B cell (primary cell): ENCODE measurements at regions not wholly inside any gene's neighbourhood (a gene's known extent, or its start where the extent isn't known, plus 50 kb on each side); places are given as distances from the start of the nearest gene placed in this dataset.

Experiments used
- ATAC-seq: fragments of 200-7000 bp; cut with Tn5 transposase; one replicate; pipeline ENCODE4 v1.10.0; 2021; ENCODE audit warnings: low read depth, mild to moderate bottlenecking, moderate number of reproducible peaks, moderate library complexity
- CTCF ChIA-PET: fragments of 350-600 bp; sonication (Branson Sonifier 250); formaldehyde crosslinking; loops from one replicate; lab custom pipeline; 2021; ENCODE audit warnings: antibody characterized with exemption, inconsistent platforms; lab: Charles Lee
- POLR2A ChIA-PET: fragments of 350-600 bp; sonication (Branson Sonifier 250); formaldehyde crosslinking; loops from one replicate; lab custom pipeline; 2021; ENCODE audit warnings: antibody characterized with exemption; lab: Charles Lee
- DNase-seq: peaks from one replicate; pipeline ENCODE4 v3.0.0; 2013
- H2AFZ ChIP-seq: 2 replicates; pipeline ENCODE4 v1.6.1; 2012; ENCODE audit warnings: mild to moderate bottlenecking, low read depth, low read length; ENCODE audit not compliant: insufficient read depth, poor library complexity, severe bottlenecking
- H3K27ac ChIP-seq, 2 donors: 1 replicate in 1 of 2; 2 replicates in 1 of 2; pipeline ENCODE4 v1.5.1; 2012 to 2013; ENCODE audit warnings: low read length in 2 of 2, mild to moderate bottlenecking in 2 of 2, moderate library complexity in 1 of 2
- H3K27me3 ChIP-seq, 4 experiments: fragments of 200-600 bp in 1 of 4; sonication (generic) in 1 of 4; replicated peaks in 1 of 4; 1 replicate in 2 of 4; 2 replicates in 2 of 4; pipeline versions ENCODE4 v1.6.1 to v1.7.0; 2013 to 2016; ENCODE audit warnings: low read length in 3 of 4, mild to moderate bottlenecking in 2 of 4, mixed read lengths in 1 of 4, moderate library complexity in 1 of 4; ENCODE audit not compliant: insufficient read depth in 4 of 4, control insufficient read depth in 3 of 4; ENCODE audit errors: control extremely low read depth in 1 of 4
- H3K36me3 ChIP-seq, 2 experiments: replicated peaks in 1 of 2; 1 replicate in 1 of 2; 2 replicates in 1 of 2; pipeline versions ENCODE4 v1.6.1 to v1.7.1; 2013; ENCODE audit warnings: low read length in 1 of 2; ENCODE audit not compliant: insufficient read depth in 2 of 2, control insufficient read depth in 1 of 2; ENCODE audit errors: control extremely low read depth in 1 of 2, extremely low read depth in 1 of 2
- H3K4me1 ChIP-seq, 2 donors: fragments of 200-600 bp in 1 of 2; sonication (generic) in 1 of 2; 1 replicate in 1 of 2; 2 replicates in 1 of 2; pipeline versions ENCODE4 v1.5.1 to v1.6.1; 2013 to 2017; ENCODE audit warnings: low read length in 2 of 2; ENCODE audit not compliant: control insufficient read depth in 2 of 2, insufficient read depth in 2 of 2
- H3K4me2 ChIP-seq: replicated peaks from 2 replicates; pipeline ENCODE3; 2012; ENCODE audit warnings: mild to moderate bottlenecking, low read depth, low read length; ENCODE audit not compliant: poor library complexity, severe bottlenecking
- H3K4me3 ChIP-seq, 5 experiments: fragments of 200-600 bp in 1 of 5; sonication (generic) in 1 of 5; 1 replicate in 3 of 5; 2 replicates in 2 of 5; pipeline versions ENCODE4 v1.5.1 to v1.7.0; 2011 to 2016; ENCODE audit warnings: low read length in 4 of 5, mild to moderate bottlenecking in 4 of 5, low read depth in 2 of 5, control low read depth in 1 of 5, moderate library complexity in 1 of 5; ENCODE audit not compliant: insufficient read depth in 1 of 5; ENCODE audit errors: control extremely low read depth in 1 of 5, extremely low read depth in 1 of 5
- H3K79me2 ChIP-seq: fragments of 200-600 bp; sonication (generic); one replicate; pipeline ENCODE4 v1.6.0; 2016; ENCODE audit warnings: low read length; ENCODE audit not compliant: control insufficient read depth, insufficient read depth
- H3K9ac ChIP-seq: fragments of 200-600 bp; sonication (generic); 2 replicates; pipeline ENCODE4 v1.6.1; 2017; ENCODE audit warnings: mild to moderate bottlenecking, low read length, moderate library complexity
- H3K9me3 ChIP-seq, 3 donors: one replicate each; pipeline versions ENCODE4 v1.6.1 to v1.7.1; 2013; ENCODE audit warnings: low read length in 2 of 3; ENCODE audit not compliant: control insufficient read depth in 2 of 3, insufficient read depth in 1 of 3; ENCODE audit errors: control extremely low read depth in 1 of 3
- H4K20me1 ChIP-seq: 2 replicates; pipeline ENCODE4 v1.6.0; 2012; ENCODE audit warnings: mild to moderate bottlenecking, low read length; ENCODE audit not compliant: insufficient read depth, control insufficient read depth, poor library complexity, severe bottlenecking
- H3K27ac Mint-ChIP-seq: one replicate; pipeline ENCODE4 v1.8.0; 2021; ENCODE audit warnings: mixed read lengths
- H3K27me3 Mint-ChIP-seq: one replicate; pipeline ENCODE4 v1.8.0; 2021; ENCODE audit warnings: mixed read lengths
- H3K4me1 Mint-ChIP-seq: one replicate; pipeline ENCODE4 v1.8.0; 2021; ENCODE audit warnings: mixed read lengths
- H3K4me3 Mint-ChIP-seq: one replicate; pipeline ENCODE4 v1.8.0; 2021; ENCODE audit warnings: mixed read lengths
- H3K9me3 Mint-ChIP-seq: one replicate; pipeline ENCODE4 v1.8.0; 2022; ENCODE audit warnings: mixed read lengths; ENCODE audit not compliant: insufficient read depth
- EZH2 ChIP-seq: IDR thresholded peaks from 2 replicates; pipeline ENCODE4 v1.6.1; 2012; ENCODE audit warnings: borderline replicate concordance, low read depth, mild to moderate bottlenecking, moderate library complexity, low read length; ENCODE audit not compliant: insufficient read depth, poor library complexity, severe bottlenecking
- WGBS: methylation state at CpG from one replicate; pipeline ENCODE4 v1.1.5; 2013; ENCODE audit warnings: missing lambda C conversion rate; ENCODE audit not compliant: insufficient coverage; 5-methylcytosine and 5-hydroxymethylcytosine counted together
- intact Hi-C: fragments of 100-400 bp; cut with micrococcal nuclease; formaldehyde crosslinking; loops from one replicate; pipeline ENCODE4 v1.10.0; 2022
- TF ChIP-seq, protein P1 (sequence below): fragments of 200-600 bp; IDR thresholded peaks from one replicate; pipeline ENCODE4 v1.8.0; 2022; ENCODE audit warnings: antibody characterized with exemption, mild to moderate bottlenecking

DNA sequence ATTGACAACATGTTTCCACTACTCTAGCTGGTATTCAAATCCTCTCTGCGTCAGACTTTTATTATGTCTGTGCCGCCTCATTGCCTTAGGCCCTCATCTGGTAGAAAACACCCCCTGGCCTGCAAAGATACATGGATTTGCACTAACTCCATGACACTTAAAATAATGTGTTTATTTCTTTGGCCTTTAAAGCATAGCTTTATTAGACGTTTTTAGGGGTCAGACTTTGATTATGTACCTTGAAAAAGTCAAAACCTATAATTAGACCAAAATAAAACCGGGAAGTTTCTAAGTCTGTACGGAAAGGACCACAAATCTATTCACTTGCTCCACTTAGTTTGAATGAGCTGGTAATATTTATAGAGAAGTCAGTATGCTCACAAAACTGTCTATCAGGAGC is 357.9 kb upstream of the NOX3 start:
- TF ChIP-seq, protein P1, sequence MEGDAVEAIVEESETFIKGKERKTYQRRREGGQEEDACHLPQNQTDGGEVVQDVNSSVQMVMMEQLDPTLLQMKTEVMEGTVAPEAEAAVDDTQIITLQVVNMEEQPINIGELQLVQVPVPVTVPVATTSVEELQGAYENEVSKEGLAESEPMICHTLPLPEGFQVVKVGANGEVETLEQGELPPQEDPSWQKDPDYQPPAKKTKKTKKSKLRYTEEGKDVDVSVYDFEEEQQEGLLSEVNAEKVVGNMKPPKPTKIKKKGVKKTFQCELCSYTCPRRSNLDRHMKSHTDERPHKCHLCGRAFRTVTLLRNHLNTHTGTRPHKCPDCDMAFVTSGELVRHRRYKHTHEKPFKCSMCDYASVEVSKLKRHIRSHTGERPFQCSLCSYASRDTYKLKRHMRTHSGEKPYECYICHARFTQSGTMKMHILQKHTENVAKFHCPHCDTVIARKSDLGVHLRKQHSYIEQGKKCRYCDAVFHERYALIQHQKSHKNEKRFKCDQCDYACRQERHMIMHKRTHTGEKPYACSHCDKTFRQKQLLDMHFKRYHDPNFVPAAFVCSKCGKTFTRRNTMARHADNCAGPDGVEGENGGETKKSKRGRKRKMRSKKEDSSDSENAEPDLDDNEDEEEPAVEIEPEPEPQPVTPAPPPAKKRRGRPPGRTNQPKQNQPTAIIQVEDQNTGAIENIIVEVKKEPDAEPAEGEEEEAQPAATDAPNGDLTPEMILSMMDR = no peak
- TF ChIP-seq EZH2 = no peak
- POLR2A ChIA-PET = no interaction called here
- Mint-ChIP-seq H3K27ac (no peak overlapping the region), H3K9me3 (no peaks in the 10 kb centered on the region), H3K4me3 (no peak overlapping the region), H3K4me1 (no peaks in the 10 kb centered on the region), H3K27me3 (no peaks in the 10 kb centered on the region)
- CTCF ChIA-PET = no interaction called here
- Histone ChIP-seq H3K9ac (no peak overlapping the region), H3K4me3 (no peak overlapping the region), H3K27me3 (no peaks in the 10 kb centered on the region), H3K79me2 (no peaks in the 10 kb centered on the region), H4K20me1 (no peaks in the 10 kb centered on the region), H3K36me3 (no peaks in the 10 kb centered on the region), H3K27ac (no peak overlapping the region), H2AFZ (no peak overlapping the region), H3K4me1 (no peaks in the 10 kb centered on the region), H3K9me3 (no peaks in the 10 kb centered on the region), H3K4me2 (no peak overlapping the region)
- DNase-seq (no peak), ATAC-seq (no peak)
- 100% methylated on average over 1 of the region's 5 CpGs for WGBS
- intact Hi-C loops = no loop called here

DNA sequence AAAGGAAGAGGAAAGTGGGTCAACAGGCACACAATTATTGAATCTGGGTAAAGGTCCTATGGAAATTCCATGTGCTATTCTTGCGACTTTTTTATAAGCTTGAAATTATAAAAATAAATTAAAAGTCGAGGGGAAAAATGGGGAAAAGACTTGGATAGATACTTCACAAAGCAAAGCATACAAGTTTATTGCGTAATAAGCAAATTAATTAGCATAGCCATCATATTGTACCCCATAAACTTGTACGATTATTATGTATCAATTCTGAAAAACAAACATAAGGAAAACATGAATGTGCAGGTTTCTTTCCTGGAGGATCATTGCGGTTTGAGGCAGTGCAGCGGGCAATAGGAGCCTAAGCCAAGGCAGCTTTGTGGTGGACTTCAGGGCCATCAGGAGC is 351.6 kb upstream of the NOX3 start:
- H3K79me2 ChIP-seq = no peaks in the 10 kb centered on the region
- intact Hi-C loops = no loop called here
- H3K9ac ChIP-seq = no peak overlapping the region
- ChIA-PET POLR2A (no interaction called here), CTCF (no interaction called here)
- no peaks in the 10 kb centered on the region for H3K27me3 ChIP-seq
- Mint-ChIP-seq H3K4me1 (no peaks in the 10 kb centered on the region), H3K4me3 (no peak overlapping the region), H3K9me3 (no peaks in the 10 kb centered on the region), H3K27me3 (no peaks in the 10 kb centered on the region), H3K27ac (no peak overlapping the region)
- H3K4me2 ChIP-seq = no peak overlapping the region
- no peaks in the 10 kb centered on the region for H3K36me3 ChIP-seq
- H3K4me1 ChIP-seq = no peaks in the 10 kb centered on the region
- ATAC-seq (no peak), DNase-seq (no peak)
- TF ChIP-seq EZH2 = no peak
- TF ChIP-seq, protein P1 = no peak
- no peaks in the 10 kb centered on the region for H3K9me3 ChIP-seq
- 100% methylated on average over 3 of the region's 6 CpGs for WGBS
- H4K20me1 ChIP-seq = no peaks in the 10 kb centered on the region
- no peak overlapping the region for H3K4me3 ChIP-seq
- H2AFZ ChIP-seq = no peak overlapping the region
- H3K27ac ChIP-seq = no peak overlapping the region
